Stimulated activated CD4-positive, alpha-beta T cell treated with anti-CD3 and anti-CD28 coated beads, Interleukin-2, amount 100 ng/mL, for 4 hours (primary cell): ENCODE measurements at regions not wholly inside any gene's neighbourhood (a gene's known extent, or its start where the extent isn't known, plus 50 kb on each side); places are given as distances from the start of the nearest gene placed in this dataset.
"Not testable (repeated sequence)": the region's sequence is repeated elsewhere in the genome, so short reads cannot be mapped to it uniquely, and the experiment has no call there.

Source experiments
- DNase-seq: peaks from one replicate; pipeline ENCODE4 v3.0.0-alpha.2; 2020; ENCODE audit warnings: low read depth

DNA sequence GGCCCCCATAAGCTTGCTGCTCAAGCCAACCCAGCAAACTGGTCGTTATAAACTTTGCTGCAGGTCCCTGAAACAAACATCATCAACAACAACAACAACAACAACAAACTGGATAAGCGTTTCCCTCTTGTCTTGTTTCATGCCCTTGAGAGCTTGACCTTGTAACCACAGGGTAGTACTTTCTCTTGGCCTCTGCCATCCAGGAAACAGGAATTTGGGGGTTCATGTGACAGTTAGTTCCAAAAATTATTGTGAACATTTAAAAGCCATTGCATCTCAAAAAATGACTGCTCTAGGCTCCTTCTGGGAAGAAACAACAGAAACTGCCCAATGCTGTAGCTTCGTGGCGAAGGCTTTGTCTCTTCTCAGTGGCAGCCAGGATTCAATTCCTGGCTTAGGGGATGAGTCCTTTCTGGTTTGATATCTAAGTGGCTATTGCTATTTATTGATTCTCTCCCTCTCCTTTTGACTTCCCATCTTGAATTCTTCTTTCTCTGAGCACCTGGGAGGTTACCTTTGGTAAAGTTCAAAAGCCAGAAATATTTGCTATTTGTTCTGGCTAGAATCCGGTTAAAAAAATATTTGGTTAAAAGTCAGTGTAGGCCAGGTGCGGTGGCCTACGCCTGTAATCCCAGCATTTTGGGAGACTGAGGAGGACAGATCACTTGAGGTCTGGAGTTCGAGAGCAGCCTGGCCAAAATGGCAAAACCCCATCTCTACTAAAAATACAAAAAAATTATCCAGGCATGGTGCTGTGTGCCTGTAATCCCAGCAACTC lies 52.0 kb upstream of the CPM start:
- DNase-seq: no peak

DNA sequence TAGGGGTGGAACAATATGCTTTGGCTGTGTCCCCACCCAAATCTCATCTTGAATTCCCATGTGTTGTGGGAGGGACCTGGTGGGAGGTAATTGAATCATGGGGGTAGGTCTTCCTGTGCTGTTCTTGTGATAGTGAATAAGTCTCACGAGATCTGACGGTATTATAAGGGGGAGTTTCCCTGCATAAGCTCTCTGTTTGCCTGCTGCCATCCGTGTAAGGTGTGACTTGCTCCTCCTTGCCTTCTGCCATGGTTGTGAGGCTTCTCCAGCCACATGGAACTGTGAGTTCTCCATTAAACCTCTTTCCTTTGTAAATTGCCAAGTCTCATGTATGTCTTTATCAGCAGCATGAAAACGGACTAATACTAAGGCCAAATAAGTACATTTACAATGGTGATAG lies 64.6 kb upstream of the CPM start:
- DNase-seq: not testable (repeated sequence)

DNA sequence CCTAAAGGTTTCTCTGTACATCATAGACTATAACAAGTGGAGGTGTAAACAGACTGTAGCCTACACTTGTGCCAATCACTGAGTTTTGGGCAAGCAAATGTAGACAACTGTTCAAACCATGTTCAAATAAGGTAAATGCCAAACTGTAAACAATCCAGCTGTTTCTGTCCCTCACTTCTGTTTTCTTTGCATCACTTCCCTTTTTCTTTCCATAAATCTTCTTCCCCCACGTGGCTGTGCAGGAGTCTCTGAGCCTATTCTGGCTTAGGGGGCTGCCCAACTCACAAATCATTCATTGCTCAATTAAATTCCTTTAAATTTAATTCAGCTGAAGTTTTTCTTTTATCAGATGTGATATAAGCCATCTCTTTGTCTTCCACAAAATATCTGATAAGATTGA lies 65.1 kb upstream of the CPM start:
- DNase-seq: no peak

DNA sequence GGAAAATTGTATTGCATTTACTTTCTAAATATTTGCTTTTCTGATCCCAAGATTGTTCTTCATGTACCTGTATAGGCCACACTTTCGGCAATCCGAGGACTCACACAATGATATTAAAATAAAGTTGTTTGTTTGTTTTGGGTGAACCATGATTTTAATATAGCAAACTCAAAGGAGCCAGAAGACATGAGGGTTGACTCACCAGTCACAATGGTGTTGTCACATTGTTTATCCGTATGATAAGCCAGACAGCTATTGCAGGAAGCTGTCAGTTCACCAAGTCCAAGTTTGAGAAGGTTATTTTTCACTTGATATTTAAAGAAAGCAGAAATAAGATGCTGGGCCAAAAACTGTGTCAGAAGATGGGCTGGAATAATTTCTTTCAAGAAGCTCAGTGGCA lies 67.1 kb upstream of the CPM start:
- no peak for DNase-seq

DNA sequence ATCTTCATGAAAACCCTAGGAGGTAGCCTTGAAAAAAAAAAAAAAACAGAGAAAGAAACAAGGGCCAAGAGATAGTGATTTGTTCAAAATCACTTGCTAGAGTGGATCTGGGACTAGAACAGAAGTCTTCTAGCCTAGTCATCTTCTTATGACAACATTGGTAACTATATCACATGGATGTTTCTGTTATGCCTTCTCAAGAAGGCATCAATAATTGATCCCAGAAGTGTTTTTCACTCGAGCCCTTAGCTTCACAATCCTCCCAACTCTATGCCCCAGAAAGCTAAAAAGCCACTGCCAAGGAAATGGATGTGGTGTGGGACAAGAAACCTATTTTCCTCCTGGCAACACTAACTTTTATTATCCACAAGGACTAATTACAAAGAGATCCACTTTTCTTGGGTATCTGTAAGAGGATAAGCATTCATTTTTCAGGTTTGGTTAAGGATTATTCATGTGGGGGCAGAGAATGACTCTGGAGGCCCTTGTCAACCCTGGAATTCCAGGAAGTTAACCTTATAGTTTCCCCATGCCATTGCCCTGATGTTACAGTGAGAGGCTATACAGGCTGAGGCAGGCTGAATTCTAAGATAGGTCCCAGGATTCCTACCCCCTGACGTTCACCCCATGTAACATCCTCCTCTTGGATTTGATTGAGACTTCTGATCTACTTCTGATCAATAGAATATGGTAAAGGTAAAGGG lies 67.7 kb upstream of the CPM start:
- DNase-seq: no peak

DNA sequence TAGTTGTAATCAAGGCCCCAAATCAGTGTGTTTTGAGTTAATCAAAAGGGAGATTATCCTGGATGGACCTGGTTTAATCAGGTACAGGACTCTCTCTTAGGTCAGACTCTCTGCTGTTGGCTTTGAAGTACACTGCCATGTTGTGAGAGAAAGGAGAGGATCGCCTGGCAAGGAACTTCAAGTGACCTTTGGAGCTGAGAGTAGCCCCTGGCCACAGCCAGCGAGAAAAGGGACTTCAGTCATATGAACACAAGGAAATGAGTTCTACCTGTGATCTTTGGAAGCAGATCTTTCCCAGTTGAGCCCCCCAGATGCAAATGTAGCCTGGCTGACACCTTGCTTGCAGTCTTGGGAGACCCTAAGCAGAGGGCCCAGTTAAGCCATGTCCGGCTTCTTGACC lies 68.3 kb upstream of the CPM start:
- DNase-seq: no peak

DNA sequence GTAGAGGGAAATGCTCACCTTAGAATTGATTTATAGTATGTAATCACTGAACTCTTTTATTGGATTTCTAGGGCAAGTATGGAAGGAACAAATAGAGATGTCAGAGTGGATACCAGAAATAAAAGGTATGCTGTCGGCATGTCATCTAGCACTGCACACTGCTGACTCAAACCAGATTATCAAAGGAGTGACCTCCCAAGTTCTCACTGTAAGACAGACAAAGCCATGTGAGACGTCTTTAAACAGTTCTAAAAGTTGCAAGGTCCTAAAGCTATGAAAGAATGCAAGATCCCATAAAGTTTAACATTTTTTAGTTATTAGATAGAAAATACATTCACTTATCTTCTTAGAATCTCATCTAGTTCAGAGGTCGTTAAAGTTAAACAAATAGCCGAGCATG lies 70.0 kb upstream of the CPM start:
- DNase-seq: no peak

DNA sequence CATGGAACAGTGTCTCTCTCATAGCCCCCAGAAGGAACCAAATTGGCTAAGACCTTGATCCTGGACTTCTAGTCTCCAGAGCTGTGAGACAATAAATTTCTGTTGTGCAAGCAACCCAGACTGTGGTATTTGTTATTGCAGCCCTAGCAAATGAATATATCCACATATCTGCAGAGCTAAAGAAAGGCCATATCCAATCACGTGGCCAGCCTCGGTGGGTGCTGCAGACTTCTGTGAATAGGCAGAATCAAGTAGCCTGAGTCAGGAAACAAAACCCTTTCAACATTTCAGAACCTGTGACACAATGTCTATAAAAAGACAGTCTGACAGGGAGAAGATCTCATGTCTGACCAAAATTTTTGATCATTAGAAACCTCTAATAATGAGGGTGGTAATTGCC lies 71.0 kb upstream of the CPM start:
- no peak for DNase-seq

DNA sequence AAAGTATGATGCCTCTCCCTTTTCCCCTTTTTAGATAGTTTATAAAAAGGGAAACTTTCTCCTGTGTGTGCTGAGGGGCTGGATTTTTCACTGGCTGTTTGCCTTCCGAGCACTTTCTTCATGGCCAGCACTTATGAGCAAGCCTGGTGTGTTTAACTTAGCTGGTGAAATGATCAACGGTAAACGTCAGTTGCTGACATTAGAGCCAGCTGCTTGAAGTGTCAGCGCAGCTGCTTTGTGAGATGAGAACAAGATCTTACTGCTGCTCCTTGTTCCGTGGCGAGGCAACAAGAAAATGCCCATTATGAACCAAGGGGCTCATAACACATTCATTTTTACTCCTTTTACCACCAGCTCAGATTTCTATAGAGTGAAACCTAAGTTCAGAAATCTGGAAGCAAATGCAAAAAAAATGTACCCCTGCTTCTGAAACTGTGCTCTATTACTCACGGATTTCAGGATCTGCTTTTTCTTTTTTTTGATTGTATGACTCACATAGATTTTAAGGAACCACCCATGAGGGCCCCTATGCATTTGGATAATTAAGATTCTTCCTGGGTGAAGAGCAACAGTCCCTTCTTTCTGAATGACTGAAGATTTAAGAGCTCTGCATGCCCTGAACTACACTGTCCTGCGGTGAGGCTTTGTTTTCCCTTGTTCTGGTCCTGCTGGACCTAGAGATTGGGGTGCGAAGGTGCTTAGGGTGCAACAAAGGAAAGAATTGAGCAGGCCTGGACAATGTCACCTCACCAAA lies 74.3 kb upstream of the CPM start:
- DNase-seq: no peak

DNA sequence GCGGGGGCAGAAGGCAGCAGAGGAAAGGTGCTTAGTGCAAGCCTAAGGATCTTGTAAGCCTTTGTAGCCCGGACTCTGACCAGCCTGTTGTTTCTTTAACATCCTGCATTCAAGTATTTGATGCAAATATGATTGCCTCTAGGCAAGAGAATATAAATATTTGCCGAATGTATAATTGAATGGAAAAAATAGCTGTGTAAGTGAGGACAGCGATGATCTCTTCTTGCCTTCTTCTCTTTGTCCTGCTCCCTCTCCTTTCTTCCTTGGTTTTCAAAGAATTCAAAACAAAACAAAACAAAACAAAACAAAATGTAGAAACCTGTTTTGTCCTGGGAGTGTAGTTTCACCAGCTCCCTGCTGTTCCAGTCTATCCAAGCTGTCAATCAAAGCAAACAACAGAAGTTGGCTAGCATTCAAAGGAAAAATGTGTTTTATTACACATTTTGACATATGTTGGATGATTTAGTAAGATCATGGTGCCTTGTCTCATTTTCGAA lies 74.9 kb upstream of the CPM start:
- no peak for DNase-seq

DNA sequence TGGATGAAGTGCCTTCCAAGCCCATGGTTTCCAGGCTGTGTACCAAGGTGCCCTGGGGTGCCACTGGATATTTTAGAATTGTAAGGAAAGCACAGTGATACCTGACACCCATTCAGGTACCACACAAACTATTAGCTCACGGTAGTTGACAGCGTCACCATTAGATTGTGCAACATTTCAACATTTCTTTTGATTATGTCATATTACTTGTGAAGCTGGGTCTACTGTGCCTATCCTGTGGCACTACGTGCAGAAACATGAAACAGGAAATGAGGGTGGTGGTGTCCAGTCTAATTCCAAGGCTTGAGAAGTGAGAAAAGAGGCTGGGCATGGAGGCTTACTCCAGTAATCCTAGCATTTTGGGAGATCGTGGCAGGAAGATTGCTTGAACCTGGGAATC lies 75.5 kb upstream of the CPM start:
- DNase-seq: no peak

DNA sequence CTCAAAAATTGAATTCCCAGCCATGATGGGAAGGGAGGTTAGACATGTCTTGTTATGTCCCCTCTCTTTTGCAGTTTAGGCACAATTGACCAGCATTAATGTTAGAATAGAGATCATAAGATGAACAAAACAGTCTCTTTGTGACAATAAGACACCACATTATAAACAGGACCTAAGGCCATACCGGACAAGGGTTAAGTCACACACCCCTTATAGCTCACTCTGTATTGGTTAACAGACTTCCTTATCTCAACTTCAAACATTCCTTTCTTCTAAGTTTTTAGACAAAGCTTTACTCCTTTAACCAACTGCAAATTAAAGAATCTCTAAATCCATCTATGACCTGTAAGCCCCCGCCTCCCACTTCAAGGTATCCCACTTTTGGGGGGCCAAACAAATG lies 81.1 kb upstream of the CPM start:
- no peak for DNase-seq

DNA sequence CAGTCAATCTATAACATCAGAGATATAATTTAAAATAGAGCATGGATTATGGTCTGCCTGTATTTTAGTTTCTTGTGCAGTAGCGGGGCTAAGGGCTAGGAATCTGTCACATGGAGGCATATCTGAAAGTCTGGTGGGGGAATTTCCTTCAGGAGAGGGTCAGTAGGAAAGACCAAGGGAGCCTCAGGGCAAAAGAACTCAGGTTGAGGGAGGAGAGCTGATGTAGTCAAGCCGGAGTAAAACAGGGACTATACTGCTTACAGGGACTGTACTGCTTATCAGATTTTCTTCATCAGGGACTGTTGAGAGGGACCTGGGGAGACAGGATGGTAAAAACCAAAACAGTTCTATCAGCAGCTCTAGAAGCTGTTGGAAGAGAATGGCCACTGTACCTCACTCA lies 82.0 kb upstream of the CPM start:
- DNase-seq: no peak

DNA sequence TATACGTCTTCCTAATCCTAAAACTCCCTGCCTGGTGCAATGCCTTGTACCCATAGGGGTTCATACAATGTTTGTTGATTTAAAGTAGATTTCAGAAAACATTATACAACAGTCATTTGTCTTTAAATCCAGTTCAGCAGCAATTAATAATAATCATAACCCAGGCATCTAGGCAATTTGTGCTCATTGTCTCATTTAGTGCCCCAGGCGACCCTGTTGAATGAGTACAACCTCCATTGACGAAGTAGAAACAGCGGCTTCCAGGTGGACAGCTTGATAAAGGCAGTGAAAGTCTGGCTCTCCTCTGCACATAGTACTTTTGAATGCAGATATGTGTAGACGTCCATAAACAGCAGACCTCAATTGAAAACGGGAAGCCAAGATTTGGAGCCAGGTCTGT lies 82.9 kb upstream of the CPM start:
- no peak for DNase-seq

DNA sequence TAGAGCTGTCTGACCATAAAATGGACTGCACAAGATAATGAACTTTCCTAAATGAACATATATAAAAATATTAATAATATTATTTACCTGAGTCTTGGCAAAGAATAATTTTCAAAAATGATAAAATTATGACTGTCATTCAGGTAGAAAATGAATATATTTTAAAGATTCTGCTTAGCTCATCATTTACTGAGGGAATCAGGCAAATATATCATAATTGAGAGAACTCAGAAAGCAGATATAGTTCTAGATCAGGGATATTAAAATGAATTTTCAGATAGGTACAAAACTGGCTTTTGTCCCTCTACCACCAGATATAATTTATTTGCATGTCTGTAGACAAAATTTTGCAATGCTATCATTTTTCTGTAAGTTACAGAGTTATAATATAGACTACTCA lies 86.1 kb upstream of the CPM start:
- DNase-seq: no peak

DNA sequence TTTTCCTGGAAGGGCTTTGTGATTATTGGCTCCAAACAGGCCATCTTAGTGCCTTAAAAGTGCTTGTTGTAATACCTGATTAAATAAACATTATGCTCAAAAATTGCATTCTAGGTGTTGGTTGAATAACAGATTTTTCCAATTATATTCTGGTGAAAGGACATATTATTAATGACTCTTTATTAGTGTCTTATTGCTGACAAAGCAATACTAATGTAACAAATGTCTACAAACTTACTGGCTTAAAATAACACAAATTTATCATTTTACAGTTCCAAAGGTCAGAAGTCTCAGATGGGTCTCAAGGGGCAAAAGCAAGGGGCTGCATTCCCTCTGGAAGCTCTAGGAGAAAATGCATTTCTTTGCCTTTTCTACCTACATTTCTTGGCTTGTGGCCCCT lies 86.9 kb upstream of the CPM start:
- DNase-seq: no peak

DNA sequence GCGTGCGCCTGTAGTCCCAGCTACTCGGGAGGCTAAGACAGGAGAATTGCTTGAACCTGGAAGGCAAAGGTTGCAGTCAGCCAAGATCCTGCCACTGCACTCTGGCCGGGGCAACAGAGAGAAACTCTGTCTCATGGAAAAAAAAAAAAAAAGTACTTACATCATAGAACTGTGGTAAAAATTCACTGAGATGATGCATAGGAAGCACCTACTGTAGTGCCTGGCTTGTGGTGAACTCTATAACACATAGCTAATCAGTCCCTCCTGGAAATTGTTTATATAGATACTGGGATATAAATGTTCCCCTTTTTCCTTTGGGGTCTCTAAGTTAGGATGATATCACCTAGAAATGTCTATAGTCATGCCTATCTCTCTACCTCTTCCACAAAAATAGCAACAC lies 89.7 kb upstream of the CPM start:
- no peak for DNase-seq

DNA sequence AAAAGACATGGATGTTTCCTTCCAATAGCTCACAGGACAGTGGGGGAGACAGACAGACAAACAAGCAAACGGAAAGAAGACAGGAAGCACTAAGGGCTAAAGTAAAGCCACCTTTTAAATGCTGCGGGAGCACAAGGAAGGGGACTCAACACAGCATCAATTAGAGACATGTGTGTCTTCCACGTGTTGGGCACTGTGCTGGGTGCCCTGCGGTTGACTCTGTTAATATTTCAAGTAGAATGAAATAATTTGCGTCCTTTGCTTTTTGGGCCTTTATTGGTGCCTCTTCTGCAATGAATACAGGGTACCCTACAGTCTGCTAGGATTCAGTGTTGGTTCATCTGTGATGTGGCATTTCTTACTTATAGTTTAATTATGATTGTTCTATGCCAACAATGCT lies 90.9 kb upstream of the CPM start:
- DNase-seq: no peak

DNA sequence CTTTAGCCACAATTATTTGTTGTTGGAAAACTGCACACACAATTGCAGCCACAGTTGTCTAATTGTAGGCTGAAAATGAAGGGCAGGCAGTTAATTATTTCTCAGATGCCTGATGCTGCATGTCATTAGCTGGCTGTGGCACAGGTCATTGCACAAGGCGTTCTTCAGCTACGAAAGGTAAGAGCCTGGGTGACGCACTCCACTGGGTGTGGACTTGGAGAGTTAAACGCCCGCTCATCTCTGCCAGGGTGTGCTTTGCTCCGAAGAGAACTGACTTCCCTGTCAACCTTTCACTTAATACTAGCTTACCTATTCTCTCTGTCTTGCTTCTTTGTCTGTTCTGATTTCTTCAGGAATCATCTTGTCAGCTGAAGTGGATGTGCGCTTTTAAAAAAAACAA lies 91.4 kb upstream of the CPM start:
- no peak for DNase-seq

DNA sequence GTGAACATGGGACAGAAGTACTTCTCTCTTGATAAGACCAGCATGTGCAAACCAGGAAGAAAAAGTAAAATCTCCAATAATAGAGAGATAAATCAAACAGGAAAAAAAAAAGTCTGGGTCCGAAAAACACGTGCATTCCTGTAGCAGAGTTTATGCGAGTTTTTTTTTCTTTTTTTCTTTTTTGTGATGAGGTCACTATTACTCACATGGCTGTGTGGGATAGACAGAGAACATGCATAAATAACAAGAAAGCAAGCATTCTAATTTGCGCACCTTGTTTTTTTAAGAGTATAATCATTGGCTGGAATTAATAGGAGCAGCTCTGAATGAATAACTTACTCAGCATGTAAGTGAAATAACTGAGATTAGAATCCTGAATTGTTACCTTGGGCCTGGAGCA lies 91.9 kb upstream of the CPM start:
- no peak for DNase-seq

DNA sequence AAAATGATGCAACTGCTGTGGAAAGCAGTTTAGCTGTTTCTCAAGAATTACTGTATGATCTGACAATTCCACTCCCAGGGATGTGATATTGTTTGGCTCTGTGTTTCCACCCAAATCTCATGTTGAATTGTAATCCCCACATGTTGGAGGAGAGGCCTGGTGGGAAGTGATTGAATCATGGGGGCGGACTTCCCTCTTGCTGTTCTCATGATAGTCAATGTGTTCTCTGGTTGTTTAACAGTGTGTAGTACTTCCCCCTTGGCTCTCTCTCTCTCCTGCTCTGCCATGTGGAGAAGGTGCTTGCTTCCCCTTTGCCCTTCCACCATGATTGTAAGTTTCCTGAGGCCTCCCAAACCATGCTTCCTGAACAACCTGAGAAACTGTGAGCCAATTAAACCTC lies 93.4 kb upstream of the CPM start:
- no peak for DNase-seq

DNA sequence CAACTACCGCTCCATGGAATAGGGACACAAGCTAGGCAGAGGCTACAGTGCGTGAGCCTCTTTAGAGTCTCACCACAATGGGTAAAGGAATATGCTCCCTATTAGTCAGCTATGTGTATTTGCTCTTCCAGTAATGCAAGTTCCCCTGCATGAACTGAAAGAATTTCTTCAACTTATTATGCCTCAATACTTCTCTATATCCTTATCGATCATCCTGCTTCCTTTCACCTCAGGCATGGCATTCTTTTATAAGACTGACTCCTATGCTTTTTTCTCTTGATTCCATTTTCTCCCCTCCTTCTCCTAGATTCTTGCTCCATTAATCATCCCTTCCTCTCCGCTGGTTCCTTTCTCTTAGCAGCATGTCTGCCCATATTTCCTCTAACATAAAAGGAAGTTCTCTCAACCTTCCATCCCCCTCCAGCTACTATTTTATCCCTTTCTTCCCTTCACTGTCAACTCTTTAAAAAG lies 94.5 kb upstream of the CPM start:
- DNase-seq: no peak
